ENCODE measurements at regions not wholly inside any gene's neighbourhood (a gene's known extent, or its start where the extent isn't known, plus 50 kb on each side); places are given as distances from the start of the nearest gene placed in this dataset.
"Not testable (repeated sequence)": the region's sequence is repeated elsewhere in the genome, so short reads cannot be mapped to it uniquely, and the experiment has no call there.

- Histone ChIP-seq H3K9me3 (ENCODE audit: insufficient read depth, low read depth) (no peaks in the 10 kb centered on the region), H3K4me2 (no peak overlapping the region), H3K4me3 (no peak overlapping the region), H3K4me1 (replicated peaks; ENCODE audit: insufficient read depth) (no peaks in the 10 kb centered on the region), H2AFZ (no peak overlapping the region), H3F3A (ENCODE audit: insufficient read depth, low read depth) (no peaks in the 10 kb centered on the region), H3K9me2 (ENCODE audit: insufficient read depth) (no peaks in the 10 kb centered on the region), H3K36me3 (ENCODE audit: low read depth) (no peaks in the 10 kb centered on the region), H4K20me1 (ENCODE audit: insufficient read depth) (no peaks in the 10 kb centered on the region), H3K27me3 (ENCODE audit: insufficient read depth, low read depth) (0 out of 2 replicates have a peak, but pooled peaks cover 4% of the 10 kb centered on the region), H3K79me2 (ENCODE audit: low read depth) (no peaks in the 10 kb centered on the region), H3K27ac (no peak overlapping the region)
- no TSS peak for BruUV-seq (replicated peaks)
- TF ChIP-seq CTCF (conservative IDR thresholded peaks at IDR 0.05) (no peak), EZH2 (IDR thresholded peaks at IDR 0.05; ENCODE audit: low read depth) (no peak)
- CTCF ChIA-PET = no interaction called here
- DNase-seq = no peak
- POLR2A ChIA-PET (ENCODE audit: unreplicated experiment) = no interaction called here
- intact Hi-C loops (cut with micrococcal nuclease; ENCODE audit: unreplicated experiment) = no loop called here
These were observed 319.8 kb upstream of the HNRNPA3 start for GRCh38 chr2:176892676-176893226.

DNA sequence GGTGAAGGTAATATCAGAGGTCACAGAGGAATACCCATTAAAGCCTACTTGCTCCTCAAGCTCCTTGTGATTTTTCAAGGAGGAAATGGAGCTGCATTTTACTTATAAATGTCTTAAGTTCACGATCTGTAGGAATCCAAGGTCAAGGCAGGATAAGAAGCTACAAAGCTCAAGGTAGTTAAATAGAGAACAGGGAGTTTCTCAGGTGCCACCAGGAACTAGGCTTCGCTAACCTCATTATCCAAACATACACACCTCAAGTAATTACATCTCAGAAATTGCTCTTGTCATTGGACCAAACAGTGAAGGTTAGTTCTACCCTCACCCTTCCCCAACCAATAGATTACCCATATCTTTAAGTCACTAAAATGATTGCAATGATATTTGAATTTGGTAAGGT, 317.4 kb upstream of the HNRNPA3 start:
- Histone ChIP-seq H3F3A (ENCODE audit: insufficient read depth, low read depth) (no peaks in the 10 kb centered on the region), H3K4me1 (replicated peaks; ENCODE audit: insufficient read depth) (no peaks in the 10 kb centered on the region), H3K27ac (no peak overlapping the region), H3K9me3 (ENCODE audit: insufficient read depth, low read depth) (no peaks in the 10 kb centered on the region), H3K4me3 (no peak overlapping the region), H2AFZ (no peak overlapping the region), H3K36me3 (ENCODE audit: low read depth) (no peaks in the 10 kb centered on the region), H4K20me1 (ENCODE audit: insufficient read depth) (no peaks in the 10 kb centered on the region), H3K4me2 (no peak overlapping the region), H3K27me3 (ENCODE audit: insufficient read depth, low read depth) (0 out of 2 replicates have a peak, but pooled peaks cover 4% of the 10 kb centered on the region), H3K9me2 (ENCODE audit: insufficient read depth) (no peaks in the 10 kb centered on the region), H3K79me2 (ENCODE audit: low read depth) (no peaks in the 10 kb centered on the region)
- TF ChIP-seq EZH2 (IDR thresholded peaks at IDR 0.05; ENCODE audit: low read depth) (no peak), CTCF (conservative IDR thresholded peaks at IDR 0.05) (no peak)
- no peak for DNase-seq
- ChIA-PET CTCF (no interaction called here), POLR2A (ENCODE audit: unreplicated experiment) (no interaction called here)
- BruUV-seq (replicated peaks) = no TSS peak
- intact Hi-C loops (cut with micrococcal nuclease; ENCODE audit: unreplicated experiment) = no loop called here

GRCh38 chr2:176902454-176902853, 310.1 kb upstream of the HNRNPA3 start:
- DNase-seq = no peak
- Histone ChIP-seq H3F3A (ENCODE audit: insufficient read depth, low read depth) (no peaks in the 10 kb centered on the region), H3K27ac (no peak overlapping the region), H3K4me3 (no peak overlapping the region), H3K9me2 (ENCODE audit: insufficient read depth) (no peaks in the 10 kb centered on the region), H4K20me1 (ENCODE audit: insufficient read depth) (no peaks in the 10 kb centered on the region), H3K27me3 (ENCODE audit: insufficient read depth, low read depth) (peaks cover 14% of the 10 kb centered on the region; the same call in 1 of the 2 replicates), H3K4me2 (no peak overlapping the region), H2AFZ (no peak overlapping the region), H3K4me1 (replicated peaks; ENCODE audit: insufficient read depth) (no peaks in the 10 kb centered on the region), H3K36me3 (ENCODE audit: low read depth) (no peaks in the 10 kb centered on the region), H3K9me3 (ENCODE audit: insufficient read depth, low read depth) (no peaks in the 10 kb centered on the region), H3K79me2 (ENCODE audit: low read depth) (no peaks in the 10 kb centered on the region)
- no TSS peak for BruUV-seq (replicated peaks)
- POLR2A ChIA-PET (ENCODE audit: unreplicated experiment) = no interaction called here
- no peak for TF ChIP-seq EZH2 (IDR thresholded peaks at IDR 0.05; ENCODE audit: low read depth)
- no peak for TF ChIP-seq CTCF (conservative IDR thresholded peaks at IDR 0.05)
- CTCF ChIA-PET = no interaction called here
- intact Hi-C loops (cut with micrococcal nuclease; ENCODE audit: unreplicated experiment) = no loop called here

DNA sequence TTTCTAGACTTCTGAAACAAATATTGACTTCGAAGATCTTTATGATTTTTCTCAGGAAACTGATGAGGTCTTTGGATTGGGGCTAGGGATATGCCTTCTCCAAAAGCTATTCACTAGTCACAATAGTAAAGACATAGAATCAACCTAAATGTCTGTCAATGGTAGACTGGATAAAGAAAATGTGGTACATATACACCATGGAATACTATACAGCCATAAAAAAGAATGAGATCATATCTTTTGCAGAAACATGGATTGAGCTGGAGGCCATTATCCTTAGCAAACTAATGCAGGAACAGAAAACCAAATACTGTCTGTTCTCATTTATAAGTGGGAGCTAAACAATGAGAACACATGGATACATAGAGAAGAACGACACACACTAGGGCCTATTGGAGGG, 308.5 kb upstream of the HNRNPA3 start:
- BruUV-seq (replicated peaks); H3K36me3 ChIP-seq (ENCODE audit: low read depth); H3K9me2 ChIP-seq (ENCODE audit: insufficient read depth); H3K4me2 ChIP-seq; H3K4me3 ChIP-seq; H3F3A ChIP-seq (ENCODE audit: insufficient read depth, low read depth); H3K79me2 ChIP-seq (ENCODE audit: low read depth); POLR2A ChIA-PET (ENCODE audit: unreplicated experiment); H2AFZ ChIP-seq; intact Hi-C loops (cut with micrococcal nuclease; ENCODE audit: unreplicated experiment); DNase-seq; H3K9me3 ChIP-seq (ENCODE audit: insufficient read depth, low read depth); H3K27ac ChIP-seq; H3K4me1 ChIP-seq (replicated peaks; ENCODE audit: insufficient read depth); H4K20me1 ChIP-seq (ENCODE audit: insufficient read depth): not testable (repeated sequence)
- CTCF ChIA-PET = interaction anchor here (0.6 kb wide), 1 partner anchor 38 kb away, joined by 3 read pairs; no protein-coding TSS in a partner anchor
- H3K27me3 ChIP-seq (ENCODE audit: insufficient read depth, low read depth) = peaks cover 14% of the 10 kb centered on the region; the same call in 1 of the 2 replicates

Measured in PC-9 (cell line).